ENCODE measurements at regions not wholly inside any gene's neighbourhood (a gene's known extent, or its start where the extent isn't known, plus 50 kb on each side); places are given as distances from the start of the nearest gene placed in this dataset.
"Not testable (repeated sequence)": the region's sequence is repeated elsewhere in the genome, so short reads cannot be mapped to it uniquely, and the experiment has no call there.

GRCh38 chr7:81185072-81185471 is 266.2 kb upstream of the SEMA3C start:
- H3K4me1 ChIP-seq: peaks cover under 1% of the 10 kb centered on the region; the same call in 1 of the 3 replicates
- CTCF ChIA-PET: interaction anchor here (0.6 kb wide), 1 partner anchor 316 kb away, joined by 3 read pairs; no protein-coding TSS in a partner anchor
- FAIRE-seq (no peak), ATAC-seq (no peak), DNase-seq (ENCODE audit: low read depth in 1 of 2, low spot score in 1 of 2) (no peak)
- H3K4me3 ChIP-seq: no peak overlapping the region
- POLR2A ChIA-PET: no interaction called here
- no peak overlapping the region for H3K4me2 ChIP-seq
- no peak for TF ChIP-seq NR3C1 (IDR thresholded peaks at IDR 0.05)
- no peak overlapping the region for H3K27ac ChIP-seq
- peaks cover 3% of the 10 kb centered on the region; the same call in 1 of the 3 replicates for H3K9me3 ChIP-seq

GRCh38 chr7:81183326-81183725 is 264.5 kb upstream of the SEMA3C start:
- H3K4me2 ChIP-seq: no peak overlapping the region
- no peak overlapping the region for H3K27ac ChIP-seq
- ChIA-PET CTCF (interaction anchor here (1.1 kb wide), 1 partner anchor 12 kb away, joined by 3 read pairs; no protein-coding TSS in a partner anchor), POLR2A (no interaction called here)
- 70% methylated on average over 2 of the region's 2 CpGs for WGBS (ENCODE audit: missing lambda C conversion rate)
- no peak overlapping the region for H3K4me3 ChIP-seq
- no peaks in the 10 kb centered on the region for H3K4me1 ChIP-seq
- no peak for FAIRE-seq
- DNase-seq (ENCODE audit: low read depth in 1 of 2, low spot score in 1 of 2): no peak
- no peak for ATAC-seq
- TF ChIP-seq GATA3 (IDR thresholded peaks at IDR 0.05; ENCODE audit: borderline replicate concordance): no peak
- no peak for TF ChIP-seq PBX3 (IDR thresholded peaks at IDR 0.05)
- no peak for TF ChIP-seq FOXS1 (CRISPR knock-in tag; IDR thresholded peaks at IDR 0.05)
- TF ChIP-seq BCL3 (IDR thresholded peaks at IDR 0.05): no peak
- no peak for TF ChIP-seq CBX2 (IDR thresholded peaks at IDR 0.05; ENCODE audit: borderline replicate concordance, low read depth)
- no peak for TF ChIP-seq SMC3 (IDR thresholded peaks at IDR 0.05)
- no peak for TF ChIP-seq ZFP36 (IDR thresholded peaks at IDR 0.05; ENCODE audit: borderline replicate concordance, partially characterized antibody)
- no peak for TF ChIP-seq RARB (CRISPR knock-in tag; IDR thresholded peaks at IDR 0.05)
- no peak for TF ChIP-seq POLR2AphosphoS2 (conservative IDR thresholded peaks at IDR 0.05; ENCODE audit: low read length)
- no peak for TF ChIP-seq FOSL2 (IDR thresholded peaks at IDR 0.05)
- no peak for TF ChIP-seq FOSL2 (CRISPR knock-in tag; IDR thresholded peaks at IDR 0.05)
- TF ChIP-seq RCOR1 (IDR thresholded peaks at IDR 0.05; ENCODE audit: low read depth, low read length): no peak
- TF ChIP-seq CHD2 (IDR thresholded peaks at IDR 0.05; ENCODE audit: low read length, partially characterized antibody): no peak
- TF ChIP-seq MAFK (IDR thresholded peaks at IDR 0.05; ENCODE audit: partially characterized antibody): no peak
- no peak for TF ChIP-seq ZNF302 (CRISPR knock-in tag; IDR thresholded peaks at IDR 0.05)
- TF ChIP-seq TFCP2L1 (CRISPR knock-in tag; IDR thresholded peaks at IDR 0.05): no peak
- TF ChIP-seq ELK1 (IDR thresholded peaks at IDR 0.05; ENCODE audit: low read depth, low read length): no peak
- no peak for TF ChIP-seq MAX (IDR thresholded peaks at IDR 0.05)
- no peak for TF ChIP-seq BHLHE40 (IDR thresholded peaks at IDR 0.05; ENCODE audit: low read depth, low read length)
- H3K9me3 ChIP-seq: peaks cover 3% of the 10 kb centered on the region; the same call in 1 of the 3 replicates

GRCh38 chr7:81182056-81182455 is 263.2 kb upstream of the SEMA3C start:
- H3K9me3 ChIP-seq; FAIRE-seq; H3K4me2 ChIP-seq; POLR2A ChIA-PET; DNase-seq (ENCODE audit: low read depth in 1 of 2, low spot score in 1 of 2); H3K4me3 ChIP-seq; ATAC-seq; H3K27ac ChIP-seq; H3K4me1 ChIP-seq: not testable (repeated sequence)
- CTCF ChIA-PET: interaction anchor here (1.9 kb wide), 1 partner anchor 8 kb away, joined by 6 read pairs; no protein-coding TSS in a partner anchor
- 95% methylated on average over 5 of the region's 10 CpGs for WGBS (ENCODE audit: missing lambda C conversion rate)
